Endothelial cell of umbilical vein (primary cell): ENCODE measurements at regions not wholly inside any gene's neighbourhood (a gene's known extent, or its start where the extent isn't known, plus 50 kb on each side); places are given as distances from the start of the nearest gene placed in this dataset.

Source experiments
- CTCF ChIP-seq, 2 donors: IDR thresholded peaks; 1 replicate in 1 of 2; 2 replicates in 1 of 2; pipeline ENCODE4 v1.5.1; 2011; ENCODE audit warnings: low read length in 2 of 2, mild to moderate bottlenecking in 2 of 2, moderate library complexity in 2 of 2, control low read depth in 1 of 2, inconsistent platforms in 1 of 2, low read depth in 1 of 2; ENCODE audit not compliant: insufficient read depth in 1 of 2; ENCODE audit errors: extremely low read depth in 1 of 2
- POLR2AphosphoS5 ChIP-seq: IDR thresholded peaks from 2 replicates; pipeline ENCODE4 v1.6.1; 2012; ENCODE audit warnings: low read depth, mild to moderate bottlenecking, control low read depth, low read length, moderate library complexity; ENCODE audit not compliant: insufficient read depth

- TF ChIP-seq CTCF (IDR thresholded peaks at IDR 0.05; ENCODE audit: extremely low read depth in 1 of 2, insufficient read depth in 1 of 2, low read depth in 1 of 2, low read length in 2 of 2) (no peak), POLR2AphosphoS5 (no peak)
Measured at GRCh38 chr2:102895376-102895775, 133.5 kb downstream of the TMEM182 start.
